Thyroid gland (tissue), 4 donors: ENCODE measurements at regions not wholly inside any gene's neighbourhood (a gene's known extent, or its start where the extent isn't known, plus 50 kb on each side); places are given as distances from the start of the nearest gene placed in this dataset.

Experiments used
- POLR2A ChIP-seq, 2 donors: fragments of 450-650 bp; IDR thresholded peaks; one replicate each; pipeline ENCODE4 v1.6.1; 2017; ENCODE audit warnings: antibody characterized with exemption in 2 of 2, mild to moderate bottlenecking in 2 of 2, moderate library complexity in 1 of 2
- TF ChIP-seq, protein P1 (sequence below), 6 experiments: fragments of 200-600 bp in 3 of 6; fragments of 450-650 bp in 3 of 6; sonication (generic) in 3 of 6; IDR thresholded peaks; one replicate each; pipeline ENCODE4 v1.5.1; 2016 to 2019; ENCODE audit warnings: antibody characterized with exemption in 6 of 6, mild to moderate bottlenecking in 2 of 6, inconsistent platforms in 1 of 6, moderate library complexity in 1 of 6

DNA sequence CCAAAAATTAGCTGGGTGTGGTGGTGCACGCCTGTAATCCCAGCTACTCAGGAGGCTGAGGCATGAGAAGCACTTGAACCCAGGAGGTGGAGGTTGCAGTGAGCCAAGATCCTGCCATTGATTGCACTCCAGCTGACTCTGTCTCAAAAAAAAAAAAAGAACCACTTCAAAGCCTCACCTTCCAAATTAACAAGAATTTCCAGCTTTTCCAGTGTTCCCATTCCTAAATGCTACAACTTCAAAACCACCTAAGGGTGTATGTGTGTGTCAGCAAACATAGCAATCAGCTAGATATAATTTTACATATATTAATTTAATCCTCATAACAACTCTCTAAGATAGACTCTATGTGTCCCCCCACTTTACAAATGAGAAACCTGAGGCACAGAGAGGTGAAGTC lies 512.5 kb upstream of the PROK2 start:
- TF ChIP-seq, protein P1, sequence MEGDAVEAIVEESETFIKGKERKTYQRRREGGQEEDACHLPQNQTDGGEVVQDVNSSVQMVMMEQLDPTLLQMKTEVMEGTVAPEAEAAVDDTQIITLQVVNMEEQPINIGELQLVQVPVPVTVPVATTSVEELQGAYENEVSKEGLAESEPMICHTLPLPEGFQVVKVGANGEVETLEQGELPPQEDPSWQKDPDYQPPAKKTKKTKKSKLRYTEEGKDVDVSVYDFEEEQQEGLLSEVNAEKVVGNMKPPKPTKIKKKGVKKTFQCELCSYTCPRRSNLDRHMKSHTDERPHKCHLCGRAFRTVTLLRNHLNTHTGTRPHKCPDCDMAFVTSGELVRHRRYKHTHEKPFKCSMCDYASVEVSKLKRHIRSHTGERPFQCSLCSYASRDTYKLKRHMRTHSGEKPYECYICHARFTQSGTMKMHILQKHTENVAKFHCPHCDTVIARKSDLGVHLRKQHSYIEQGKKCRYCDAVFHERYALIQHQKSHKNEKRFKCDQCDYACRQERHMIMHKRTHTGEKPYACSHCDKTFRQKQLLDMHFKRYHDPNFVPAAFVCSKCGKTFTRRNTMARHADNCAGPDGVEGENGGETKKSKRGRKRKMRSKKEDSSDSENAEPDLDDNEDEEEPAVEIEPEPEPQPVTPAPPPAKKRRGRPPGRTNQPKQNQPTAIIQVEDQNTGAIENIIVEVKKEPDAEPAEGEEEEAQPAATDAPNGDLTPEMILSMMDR (IDR thresholded peaks at IDR 0.05) = no peak
- TF ChIP-seq POLR2A (IDR thresholded peaks at IDR 0.05) = no peak
